ENCODE measurements at regions not wholly inside any gene's neighbourhood (a gene's known extent, or its start where the extent isn't known, plus 50 kb on each side); places are given as distances from the start of the nearest gene placed in this dataset.

DNA sequence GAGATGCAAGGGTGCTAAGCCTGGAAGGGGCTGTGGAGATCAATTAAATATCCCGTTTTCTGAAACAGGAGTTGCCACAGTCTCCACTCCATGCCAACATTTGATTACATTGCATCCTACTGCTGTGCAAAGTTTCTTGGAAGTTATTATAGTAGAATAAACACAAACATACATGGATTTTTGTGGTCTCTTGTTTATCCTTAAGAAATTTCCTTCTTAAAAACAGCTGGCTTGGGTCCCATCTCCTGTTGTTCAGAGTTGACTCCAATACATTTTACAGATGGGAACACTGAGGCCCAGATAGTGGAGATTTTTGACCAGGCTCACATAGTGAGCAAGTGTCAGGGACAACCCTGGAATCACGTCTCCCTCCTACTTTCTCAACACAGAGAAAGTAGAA, 124.0 kb upstream of the ADAMTS18 start:
- TF ChIP-seq, protein P1, sequence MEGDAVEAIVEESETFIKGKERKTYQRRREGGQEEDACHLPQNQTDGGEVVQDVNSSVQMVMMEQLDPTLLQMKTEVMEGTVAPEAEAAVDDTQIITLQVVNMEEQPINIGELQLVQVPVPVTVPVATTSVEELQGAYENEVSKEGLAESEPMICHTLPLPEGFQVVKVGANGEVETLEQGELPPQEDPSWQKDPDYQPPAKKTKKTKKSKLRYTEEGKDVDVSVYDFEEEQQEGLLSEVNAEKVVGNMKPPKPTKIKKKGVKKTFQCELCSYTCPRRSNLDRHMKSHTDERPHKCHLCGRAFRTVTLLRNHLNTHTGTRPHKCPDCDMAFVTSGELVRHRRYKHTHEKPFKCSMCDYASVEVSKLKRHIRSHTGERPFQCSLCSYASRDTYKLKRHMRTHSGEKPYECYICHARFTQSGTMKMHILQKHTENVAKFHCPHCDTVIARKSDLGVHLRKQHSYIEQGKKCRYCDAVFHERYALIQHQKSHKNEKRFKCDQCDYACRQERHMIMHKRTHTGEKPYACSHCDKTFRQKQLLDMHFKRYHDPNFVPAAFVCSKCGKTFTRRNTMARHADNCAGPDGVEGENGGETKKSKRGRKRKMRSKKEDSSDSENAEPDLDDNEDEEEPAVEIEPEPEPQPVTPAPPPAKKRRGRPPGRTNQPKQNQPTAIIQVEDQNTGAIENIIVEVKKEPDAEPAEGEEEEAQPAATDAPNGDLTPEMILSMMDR (IDR thresholded peaks at IDR 0.05; ENCODE audit: low read length) = no peak
- TF ChIP-seq EZH2 (optimal IDR thresholded peaks at IDR 0.05; ENCODE audit: low read depth, low read length) (no peak), EZH2phosphoT487 (IDR thresholded peaks at IDR 0.05; ENCODE audit: low read length) (no peak)
